GM12878 (cell line): ENCODE measurements at regions not wholly inside any gene's neighbourhood (a gene's known extent, or its start where the extent isn't known, plus 50 kb on each side); places are given as distances from the start of the nearest gene placed in this dataset.

Experiments
- CHD1 ChIP-seq: IDR thresholded peaks from 2 replicates; pipeline ENCODE4 v1.6.1; 2012; ENCODE audit warnings: low read depth, low read length, improper control_type of control experiment
- CTCF ChIP-seq, 3 experiments: IDR thresholded peaks in 2 of 3; conservative IDR thresholded peaks in 1 of 3; 2 replicates each; pipeline ENCODE4 v1.5.1; 2011; ENCODE audit warnings: low read depth in 3 of 3, low read length in 3 of 3, mild to moderate bottlenecking in 3 of 3, control low read depth in 2 of 3, moderate library complexity in 2 of 3, inconsistent platforms in 1 of 3, mixed read lengths in 1 of 3; ENCODE audit not compliant: control insufficient read depth in 2 of 3, insufficient read depth in 1 of 3; ENCODE audit errors: extremely low read depth in 1 of 3
- DPF2 ChIP-seq: fragments of 450-650 bp; IDR thresholded peaks from 2 replicates; pipeline ENCODE4 v1.6.1; 2017; ENCODE audit warnings: mild to moderate bottlenecking
- EZH2 ChIP-seq: IDR thresholded peaks from 2 replicates; pipeline ENCODE4 v1.6.1; 2012; ENCODE audit warnings: low read depth, mild to moderate bottlenecking, control low read depth, inconsistent platforms, low read length, borderline replicate concordance; ENCODE audit not compliant: control insufficient read depth
- IKZF1 ChIP-seq: fragments of 450-650 bp; conservative IDR thresholded peaks from 2 replicates; pipeline ENCODE4 v1.6.1; 2017; ENCODE audit warnings: antibody characterized with exemption, mild to moderate bottlenecking
- MEF2A ChIP-seq: IDR thresholded peaks from 2 replicates; pipeline ENCODE4 v1.6.1; 2011; ENCODE audit warnings: low read depth, mild to moderate bottlenecking, low read length, moderate library complexity; ENCODE audit not compliant: insufficient read depth
- SIN3A ChIP-seq: IDR thresholded peaks from 2 replicates; pipeline ENCODE4 v1.6.1; 2012; ENCODE audit warnings: low read depth, low read length, improper control_type of control experiment
- TF ChIP-seq, protein P1 (sequence below): IDR thresholded peaks from 2 replicates; pipeline ENCODE4 v1.6.1; 2011; ENCODE audit warnings: mild to moderate bottlenecking, low read depth, low read length, moderate library complexity; ENCODE audit not compliant: insufficient replicate concordance

DNA sequence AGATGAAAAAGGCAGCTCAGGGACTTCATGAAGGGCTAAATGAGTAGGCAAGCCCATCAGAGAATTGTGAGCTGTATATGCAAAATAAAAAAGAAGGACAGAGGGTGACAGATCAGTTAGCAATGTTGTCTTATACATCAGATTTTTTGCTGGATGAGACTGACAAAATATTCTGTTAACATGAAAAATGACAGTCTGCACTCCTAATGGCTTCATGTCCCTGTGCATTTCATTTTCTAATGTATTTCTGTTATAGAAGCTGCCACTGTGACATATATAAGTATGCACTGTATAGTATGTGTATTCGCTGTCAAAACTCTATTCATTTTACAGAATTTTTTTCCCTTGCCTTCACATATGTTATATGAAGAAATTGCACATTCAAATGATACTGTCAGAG is 559.5 kb downstream of the DMRTA1 start:
- no peak for TF ChIP-seq MEF2A
- no peak for TF ChIP-seq CHD1
- TF ChIP-seq CTCF (IDR thresholded peaks at IDR 0.05 in 2 of 3, conservative IDR thresholded peaks at IDR 0.05 in 1 of 3; ENCODE audit: control insufficient read depth in 2 of 3, extremely low read depth in 1 of 3, insufficient read depth in 1 of 3, low read depth in 3 of 3, low read length in 3 of 3), result no peak
- no peak for TF ChIP-seq SIN3A
- TF ChIP-seq EZH2, result no peak
- no peak for TF ChIP-seq IKZF1
- no peak for TF ChIP-seq DPF2
- TF ChIP-seq, protein P1, sequence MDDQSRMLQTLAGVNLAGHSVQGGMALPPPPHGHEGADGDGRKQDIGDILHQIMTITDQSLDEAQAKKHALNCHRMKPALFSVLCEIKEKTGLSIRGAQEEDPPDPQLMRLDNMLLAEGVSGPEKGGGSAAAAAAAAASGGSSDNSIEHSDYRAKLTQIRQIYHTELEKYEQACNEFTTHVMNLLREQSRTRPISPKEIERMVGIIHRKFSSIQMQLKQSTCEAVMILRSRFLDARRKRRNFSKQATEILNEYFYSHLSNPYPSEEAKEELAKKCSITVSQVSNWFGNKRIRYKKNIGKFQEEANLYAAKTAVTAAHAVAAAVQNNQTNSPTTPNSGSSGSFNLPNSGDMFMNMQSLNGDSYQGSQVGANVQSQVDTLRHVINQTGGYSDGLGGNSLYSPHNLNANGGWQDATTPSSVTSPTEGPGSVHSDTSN, result no peak
